Neural cell (in vitro differentiated cells): ENCODE measurements at regions not wholly inside any gene's neighbourhood (a gene's known extent, or its start where the extent isn't known, plus 50 kb on each side); places are given as distances from the start of the nearest gene placed in this dataset.

Experiments used
- H2AFZ ChIP-seq: fragments of 200-600, 300-800 bp; sonication (generic), shearing (Covaris generic); 2 replicates; pipeline ENCODE4 v1.6.0; 2014; ENCODE audit warnings: low read depth, mild to moderate bottlenecking, antibody characterized with exemption, low read length, moderate library complexity
- H3F3A ChIP-seq: fragments of 200-600 bp; shearing (Covaris generic); 2 replicates; pipeline ENCODE4 v1.6.1; 2016; ENCODE audit warnings: mild to moderate bottlenecking, moderate library complexity, mixed read lengths, antibody characterized with exemption, low read length; ENCODE audit not compliant: insufficient read depth, poor library complexity, severe bottlenecking
- H3K27ac ChIP-seq: fragments of 200-600, 300-800 bp; sonication (generic), shearing (Covaris generic); 2 replicates; pipeline ENCODE4 v1.5.1; 2014; ENCODE audit warnings: mild to moderate bottlenecking, low read length, moderate library complexity
- H3K27me3 ChIP-seq: fragments of 300-800, 200-600 bp; sonication (generic), shearing (Covaris generic); 2 replicates; pipeline ENCODE4 v1.6.0; 2014; ENCODE audit warnings: mild to moderate bottlenecking, low read depth, low read length, moderate library complexity; ENCODE audit not compliant: insufficient read depth
- H3K36me3 ChIP-seq: fragments of 300-800, 200-600 bp; sonication (generic), shearing (Covaris generic); 2 replicates; pipeline ENCODE4 v1.5.1; 2014; ENCODE audit warnings: mild to moderate bottlenecking, antibody characterized with exemption, low read length, moderate library complexity; ENCODE audit not compliant: insufficient read depth
- H3K4me2 ChIP-seq: fragments of 300-800, 200-600 bp; sonication (generic), shearing (Covaris generic); 2 replicates; pipeline ENCODE4 v1.6.0; 2014; ENCODE audit warnings: mild to moderate bottlenecking, low read length
- H3K4me3 ChIP-seq: fragments of 300-800, 200-600 bp; sonication (generic), shearing (Covaris generic); 2 replicates; pipeline ENCODE4 v1.5.1; 2014; ENCODE audit warnings: mild to moderate bottlenecking, low read length, moderate library complexity
- H3K79me2 ChIP-seq: fragments of 200-600 bp; shearing (Covaris generic); replicated peaks from 2 replicates; pipeline ENCODE4 v1.6.0; 2014; ENCODE audit warnings: mild to moderate bottlenecking, low read length, moderate library complexity; ENCODE audit not compliant: insufficient read depth
- H3K9ac ChIP-seq: fragments of 300-800, 200-600 bp; sonication (generic), shearing (Covaris generic); 2 replicates; pipeline ENCODE4 v1.6.1; 2016; ENCODE audit warnings: mild to moderate bottlenecking, low read length, mixed read lengths
- H3K9me2 ChIP-seq: fragments of 200-600 bp; shearing (Covaris generic); 2 replicates; pipeline ENCODE4 v1.6.1; 2016; ENCODE audit warnings: mild to moderate bottlenecking, low read length, mixed read lengths; ENCODE audit not compliant: insufficient read depth
- H3K9me3 ChIP-seq: fragments of 200-600, 300-800 bp; sonication (generic), shearing (Covaris generic); 2 replicates; pipeline ENCODE4 v1.6.1; 2016; ENCODE audit warnings: mild to moderate bottlenecking, mixed run types, low read length, moderate library complexity, mixed read lengths
- H4K20me1 ChIP-seq: fragments of 200-600 bp; shearing (Covaris generic); 2 replicates; pipeline ENCODE4 v1.6.1; 2016; ENCODE audit warnings: mild to moderate bottlenecking, mixed run types; ENCODE audit not compliant: insufficient read depth
- EP300 ChIP-seq: fragments of 450-650 bp; conservative IDR thresholded peaks from 2 replicates; pipeline ENCODE4 v1.6.1; 2014; ENCODE audit warnings: antibody characterized with exemption, mild to moderate bottlenecking, moderate library complexity; ENCODE audit not compliant: poor library complexity, severe bottlenecking
- EZH2 ChIP-seq: fragments of 200-600, 300-800 bp; shearing (Covaris generic), sonication (generic); IDR thresholded peaks from 2 replicates; pipeline ENCODE4 v1.6.1; 2014; ENCODE audit warnings: antibody characterized with exemption, low read length, borderline replicate concordance, mild to moderate bottlenecking; ENCODE audit not compliant: insufficient read depth, poor library complexity, severe bottlenecking
- MXI1 ChIP-seq: fragments of 450-650 bp; conservative IDR thresholded peaks from 2 replicates; pipeline ENCODE4 v1.6.1; 2014; ENCODE audit warnings: antibody characterized with exemption, mild to moderate bottlenecking; ENCODE audit not compliant: poor library complexity, severe bottlenecking
- POLR2AphosphoS5 ChIP-seq: IDR thresholded peaks from 2 replicates; pipeline ENCODE4 v1.6.1; 2012
- RAD21 ChIP-seq: fragments of 450-650 bp; conservative IDR thresholded peaks from 2 replicates; pipeline ENCODE4 v1.6.1; 2014; ENCODE audit warnings: antibody characterized with exemption, mild to moderate bottlenecking, moderate library complexity
- SMC3 ChIP-seq: fragments of 450-650 bp; conservative IDR thresholded peaks from 2 replicates; pipeline ENCODE4 v1.6.1; 2014; ENCODE audit warnings: antibody characterized with exemption, mild to moderate bottlenecking, moderate library complexity; ENCODE audit not compliant: poor library complexity
- TAF1 ChIP-seq: IDR thresholded peaks from 2 replicates; pipeline ENCODE4 v1.6.1; 2012; ENCODE audit warnings: low read depth
- TF ChIP-seq, protein P1 (sequence below): IDR thresholded peaks from 2 replicates; pipeline ENCODE4 v1.6.1; 2012; ENCODE audit warnings: borderline replicate concordance
- TF ChIP-seq, protein P2 (sequence below): fragments of 450-650 bp; IDR thresholded peaks from 2 replicates; pipeline ENCODE4 v1.5.1; 2014; ENCODE audit warnings: antibody characterized with exemption, mild to moderate bottlenecking, moderate library complexity; ENCODE audit not compliant: poor library complexity, severe bottlenecking

DNA sequence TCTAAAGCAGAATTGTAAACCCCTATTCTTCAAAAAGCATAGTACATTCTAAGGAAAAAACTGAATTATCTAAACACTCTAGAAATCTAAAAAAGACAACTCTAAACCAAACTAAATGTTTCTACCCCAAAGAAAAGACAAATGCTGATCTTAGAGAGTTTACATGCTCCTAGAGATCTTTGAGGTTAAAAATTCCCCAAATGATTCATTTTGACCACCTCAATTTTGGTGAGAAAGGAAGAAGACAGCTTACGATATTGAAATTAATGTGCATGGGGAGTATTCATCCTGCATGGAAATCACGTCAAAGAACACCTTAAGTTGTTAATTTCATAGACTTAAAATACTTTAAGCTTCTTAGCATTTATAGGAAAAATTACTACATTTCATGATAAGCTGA lies 377.8 kb upstream of the RUNX1 start:
- H3F3A ChIP-seq: no peaks in the 10 kb centered on the region
- H3K79me2 ChIP-seq: no peaks in the 10 kb centered on the region
- TF ChIP-seq RAD21: no peak
- no peak for TF ChIP-seq MXI1
- TF ChIP-seq POLR2AphosphoS5: no peak
- no peak for TF ChIP-seq TAF1
- no peak for TF ChIP-seq EZH2
- TF ChIP-seq, protein P1, sequence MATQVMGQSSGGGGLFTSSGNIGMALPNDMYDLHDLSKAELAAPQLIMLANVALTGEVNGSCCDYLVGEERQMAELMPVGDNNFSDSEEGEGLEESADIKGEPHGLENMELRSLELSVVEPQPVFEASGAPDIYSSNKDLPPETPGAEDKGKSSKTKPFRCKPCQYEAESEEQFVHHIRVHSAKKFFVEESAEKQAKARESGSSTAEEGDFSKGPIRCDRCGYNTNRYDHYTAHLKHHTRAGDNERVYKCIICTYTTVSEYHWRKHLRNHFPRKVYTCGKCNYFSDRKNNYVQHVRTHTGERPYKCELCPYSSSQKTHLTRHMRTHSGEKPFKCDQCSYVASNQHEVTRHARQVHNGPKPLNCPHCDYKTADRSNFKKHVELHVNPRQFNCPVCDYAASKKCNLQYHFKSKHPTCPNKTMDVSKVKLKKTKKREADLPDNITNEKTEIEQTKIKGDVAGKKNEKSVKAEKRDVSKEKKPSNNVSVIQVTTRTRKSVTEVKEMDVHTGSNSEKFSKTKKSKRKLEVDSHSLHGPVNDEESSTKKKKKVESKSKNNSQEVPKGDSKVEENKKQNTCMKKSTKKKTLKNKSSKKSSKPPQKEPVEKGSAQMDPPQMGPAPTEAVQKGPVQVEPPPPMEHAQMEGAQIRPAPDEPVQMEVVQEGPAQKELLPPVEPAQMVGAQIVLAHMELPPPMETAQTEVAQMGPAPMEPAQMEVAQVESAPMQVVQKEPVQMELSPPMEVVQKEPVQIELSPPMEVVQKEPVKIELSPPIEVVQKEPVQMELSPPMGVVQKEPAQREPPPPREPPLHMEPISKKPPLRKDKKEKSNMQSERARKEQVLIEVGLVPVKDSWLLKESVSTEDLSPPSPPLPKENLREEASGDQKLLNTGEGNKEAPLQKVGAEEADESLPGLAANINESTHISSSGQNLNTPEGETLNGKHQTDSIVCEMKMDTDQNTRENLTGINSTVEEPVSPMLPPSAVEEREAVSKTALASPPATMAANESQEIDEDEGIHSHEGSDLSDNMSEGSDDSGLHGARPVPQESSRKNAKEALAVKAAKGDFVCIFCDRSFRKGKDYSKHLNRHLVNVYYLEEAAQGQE: no peak
- no peak for TF ChIP-seq SMC3
- no peaks in the 10 kb centered on the region for H3K27me3 ChIP-seq
- no peak overlapping the region for H2AFZ ChIP-seq
- H3K4me2 ChIP-seq: no peak overlapping the region
- no peak overlapping the region for H3K27ac ChIP-seq
- no peak overlapping the region for H3K4me3 ChIP-seq
- H3K9me2 ChIP-seq: no peaks in the 10 kb centered on the region
- no peak overlapping the region for H3K9ac ChIP-seq
- H3K36me3 ChIP-seq: no peaks in the 10 kb centered on the region
- H3K9me3 ChIP-seq: no peaks in the 10 kb centered on the region
- H4K20me1 ChIP-seq: no peaks in the 10 kb centered on the region

GRCh38 chr21:35426469-35426868 lies 377.4 kb upstream of the RUNX1 start:
- Histone ChIP-seq H3F3A (no peaks in the 10 kb centered on the region), H3K9me2 (no peaks in the 10 kb centered on the region), H4K20me1 (no peaks in the 10 kb centered on the region), H3K9me3 (no peaks in the 10 kb centered on the region), H2AFZ (no peak overlapping the region), H3K79me2 (no peaks in the 10 kb centered on the region), H3K4me2 (no peak overlapping the region), H3K27me3 (no peaks in the 10 kb centered on the region), H3K27ac (no peak overlapping the region), H3K36me3 (no peaks in the 10 kb centered on the region), H3K4me3 (no peak overlapping the region), H3K9ac (no peak overlapping the region)
- TF ChIP-seq EZH2 (no peak), POLR2AphosphoS5 (no peak), MXI1 (no peak), EP300 (no peak), TAF1 (no peak), SMC3 (no peak), RAD21 (no peak)
- TF ChIP-seq, protein P2, sequence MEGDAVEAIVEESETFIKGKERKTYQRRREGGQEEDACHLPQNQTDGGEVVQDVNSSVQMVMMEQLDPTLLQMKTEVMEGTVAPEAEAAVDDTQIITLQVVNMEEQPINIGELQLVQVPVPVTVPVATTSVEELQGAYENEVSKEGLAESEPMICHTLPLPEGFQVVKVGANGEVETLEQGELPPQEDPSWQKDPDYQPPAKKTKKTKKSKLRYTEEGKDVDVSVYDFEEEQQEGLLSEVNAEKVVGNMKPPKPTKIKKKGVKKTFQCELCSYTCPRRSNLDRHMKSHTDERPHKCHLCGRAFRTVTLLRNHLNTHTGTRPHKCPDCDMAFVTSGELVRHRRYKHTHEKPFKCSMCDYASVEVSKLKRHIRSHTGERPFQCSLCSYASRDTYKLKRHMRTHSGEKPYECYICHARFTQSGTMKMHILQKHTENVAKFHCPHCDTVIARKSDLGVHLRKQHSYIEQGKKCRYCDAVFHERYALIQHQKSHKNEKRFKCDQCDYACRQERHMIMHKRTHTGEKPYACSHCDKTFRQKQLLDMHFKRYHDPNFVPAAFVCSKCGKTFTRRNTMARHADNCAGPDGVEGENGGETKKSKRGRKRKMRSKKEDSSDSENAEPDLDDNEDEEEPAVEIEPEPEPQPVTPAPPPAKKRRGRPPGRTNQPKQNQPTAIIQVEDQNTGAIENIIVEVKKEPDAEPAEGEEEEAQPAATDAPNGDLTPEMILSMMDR: no peak
- TF ChIP-seq, protein P1: no peak
